ENCODE measurements at regions not wholly inside any gene's neighbourhood (a gene's known extent, or its start where the extent isn't known, plus 50 kb on each side); places are given as distances from the start of the nearest gene placed in this dataset.

- TF ChIP-seq GATA3 (IDR thresholded peaks at IDR 0.05; ENCODE audit: low read depth, low read length) (no peak), GATA2 (IDR thresholded peaks at IDR 0.05; ENCODE audit: low read depth, low read length) (no peak)
Measured at GRCh38 chr20:53695797-53696527, 102.3 kb upstream of the ZNF217 start.

DNA sequence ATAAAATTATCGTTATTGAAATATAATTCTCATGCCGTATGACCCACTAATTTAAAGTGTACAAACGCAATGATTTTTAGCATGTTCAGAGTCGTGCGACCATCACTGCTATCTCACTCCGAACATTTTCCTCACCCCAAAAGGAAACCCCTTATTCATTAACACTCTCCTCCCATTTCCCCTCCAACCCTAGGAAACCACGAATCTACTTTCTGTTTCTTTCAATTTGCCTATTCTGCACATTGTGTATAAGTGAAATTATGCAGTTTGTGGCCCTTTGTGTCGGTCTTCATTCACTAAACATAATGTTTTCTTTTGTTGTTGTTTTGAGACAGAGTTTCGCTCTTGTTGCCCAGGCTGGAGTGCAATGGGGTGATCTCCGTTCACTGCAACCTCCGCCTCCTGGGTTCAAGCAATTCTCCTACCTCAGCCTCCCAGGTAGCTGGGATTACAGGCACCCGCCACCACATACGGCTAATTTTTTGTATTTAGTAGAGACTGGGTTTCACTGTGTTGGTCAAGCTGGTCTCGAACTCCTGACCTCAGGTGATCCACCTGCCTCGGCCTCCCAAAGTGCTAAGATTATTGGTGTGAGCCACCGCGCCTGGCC lies 99.7 kb upstream of the ZNF217 start:
- TF ChIP-seq GATA3 (IDR thresholded peaks at IDR 0.05; ENCODE audit: low read depth, low read length) (no peak), GATA2 (IDR thresholded peaks at IDR 0.05; ENCODE audit: low read depth, low read length) (no peak)

GRCh38 chr20:53692465-53693067 lies 98.9 kb upstream of the ZNF217 start:
- no peak for TF ChIP-seq GATA2 (IDR thresholded peaks at IDR 0.05; ENCODE audit: low read depth, low read length)
- no peak for TF ChIP-seq GATA3 (IDR thresholded peaks at IDR 0.05; ENCODE audit: low read depth, low read length)

- no peak for TF ChIP-seq GATA2 (IDR thresholded peaks at IDR 0.05; ENCODE audit: low read depth, low read length)
- no peak for TF ChIP-seq GATA3 (IDR thresholded peaks at IDR 0.05; ENCODE audit: low read depth, low read length)
Measured at GRCh38 chr20:53691811-53692192, 98.2 kb upstream of the ZNF217 start.

DNA sequence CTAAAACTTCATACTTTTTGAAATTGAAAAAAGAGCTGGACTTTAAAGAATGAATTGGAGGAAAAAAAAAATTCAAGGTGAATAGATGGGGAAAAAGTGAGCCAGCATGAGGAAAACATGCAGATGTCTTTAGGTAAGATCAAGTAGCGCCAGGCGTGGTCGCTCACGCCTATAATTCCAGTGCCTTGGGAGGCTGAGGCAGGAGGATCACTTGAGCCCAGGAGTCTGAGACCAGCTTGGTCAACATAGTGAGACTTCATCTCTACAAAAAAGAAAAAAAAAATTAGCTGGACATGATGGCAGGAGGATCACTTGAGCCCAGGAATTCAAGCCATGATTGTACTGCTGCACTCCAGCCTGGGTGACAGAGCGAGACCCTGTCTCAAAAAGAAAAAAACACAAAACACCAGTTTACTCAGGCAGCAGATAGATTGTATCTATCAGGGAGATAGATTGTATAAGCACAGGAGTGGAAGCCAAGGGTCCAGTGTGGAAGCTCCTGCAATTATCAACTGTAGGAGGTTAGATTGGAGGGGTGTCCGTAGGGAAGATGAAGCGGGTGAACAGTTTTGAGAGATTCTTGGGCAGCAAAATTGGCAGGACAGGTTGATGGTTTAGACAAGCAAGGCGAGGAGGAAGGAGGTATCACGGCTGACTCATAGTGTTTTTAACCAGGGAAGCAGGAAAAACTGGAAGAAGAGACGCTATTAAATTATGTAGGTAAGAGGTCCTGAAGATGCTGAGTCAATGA lies 97.6 kb upstream of the ZNF217 start:
- no peak for TF ChIP-seq GATA3 (IDR thresholded peaks at IDR 0.05; ENCODE audit: low read depth, low read length)
- TF ChIP-seq GATA2 (IDR thresholded peaks at IDR 0.05; ENCODE audit: low read depth, low read length), result no peak

- TF ChIP-seq GATA3 (IDR thresholded peaks at IDR 0.05; ENCODE audit: low read depth, low read length) (no peak), GATA2 (IDR thresholded peaks at IDR 0.05; ENCODE audit: low read depth, low read length) (no peak)
Measured at GRCh38 chr20:53688085-53688484, 94.4 kb upstream of the ZNF217 start.

GRCh38 chr20:53685070-53685595 lies 91.5 kb upstream of the ZNF217 start:
- TF ChIP-seq GATA2 (IDR thresholded peaks at IDR 0.05; ENCODE audit: low read depth, low read length), result no peak
- no peak for TF ChIP-seq GATA3 (IDR thresholded peaks at IDR 0.05; ENCODE audit: low read depth, low read length)

DNA sequence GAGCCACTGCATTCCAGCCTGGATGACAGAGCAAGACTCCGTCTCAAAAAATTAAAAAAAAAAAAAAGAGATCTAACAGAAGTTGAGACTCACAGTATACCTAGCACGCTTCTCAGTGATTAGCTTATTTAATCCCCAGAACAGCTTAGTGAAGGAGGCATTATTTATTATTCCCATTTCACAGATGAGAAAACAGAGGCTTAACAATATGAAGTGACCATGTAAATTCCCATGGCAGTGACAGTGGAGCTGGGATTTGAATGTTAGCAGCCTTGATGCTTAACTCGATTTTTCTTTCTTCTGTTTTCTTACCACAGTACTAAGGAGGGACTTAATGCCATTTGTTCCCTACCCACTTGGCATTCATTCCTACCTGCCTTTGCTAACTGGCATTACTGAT lies 89.9 kb upstream of the ZNF217 start:
- no peak for TF ChIP-seq GATA2 (IDR thresholded peaks at IDR 0.05; ENCODE audit: low read depth, low read length)
- TF ChIP-seq GATA3 (IDR thresholded peaks at IDR 0.05; ENCODE audit: low read depth, low read length), result no peak

GRCh38 chr20:53681352-53682212 lies 87.9 kb upstream of the ZNF217 start:
- no peak for TF ChIP-seq GATA2 (IDR thresholded peaks at IDR 0.05; ENCODE audit: low read depth, low read length)
- no peak for TF ChIP-seq GATA3 (IDR thresholded peaks at IDR 0.05; ENCODE audit: low read depth, low read length)

- no peak for TF ChIP-seq GATA3 (IDR thresholded peaks at IDR 0.05; ENCODE audit: low read depth, low read length)
- TF ChIP-seq GATA2 (IDR thresholded peaks at IDR 0.05; ENCODE audit: low read depth, low read length), result no peak
Measured at GRCh38 chr20:53679597-53680309, 86.1 kb upstream of the ZNF217 start.

GRCh38 chr20:53678990-53679596 lies 85.5 kb upstream of the ZNF217 start:
- TF ChIP-seq GATA2 (IDR thresholded peaks at IDR 0.05; ENCODE audit: low read depth, low read length) (no peak), GATA3 (IDR thresholded peaks at IDR 0.05; ENCODE audit: low read depth, low read length) (no peak)

DNA sequence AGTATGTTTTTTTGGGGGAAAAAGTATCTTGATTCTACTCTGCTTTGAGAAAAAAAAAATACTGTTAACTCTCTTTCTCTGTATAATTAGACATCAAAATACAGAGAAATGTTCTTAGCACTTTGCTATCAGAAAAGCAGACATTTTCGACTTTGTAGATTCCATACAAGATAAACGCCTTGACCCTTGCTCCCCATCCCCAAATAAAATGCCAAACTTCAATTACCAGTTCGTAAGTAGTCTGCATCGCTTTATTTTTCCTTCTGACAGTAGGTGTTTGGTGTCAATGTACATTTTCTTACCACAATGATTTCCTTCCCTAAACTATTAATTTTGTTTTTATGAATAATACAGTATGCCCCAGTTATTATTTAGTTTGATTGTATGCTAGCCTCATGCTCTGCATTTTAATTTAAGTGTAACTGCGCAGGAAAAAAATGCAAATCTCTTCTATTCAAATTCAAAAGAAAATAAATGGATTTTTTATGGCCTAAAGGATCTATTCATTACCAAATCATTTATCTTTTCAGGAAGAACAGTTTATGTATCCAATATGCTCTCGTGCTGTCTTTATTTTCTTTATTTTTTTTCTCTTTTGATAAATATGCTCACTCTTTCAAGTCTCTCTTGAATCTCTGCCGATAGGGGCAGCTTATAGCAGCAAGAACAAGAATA lies 84.8 kb upstream of the ZNF217 start:
- TF ChIP-seq GATA2 (IDR thresholded peaks at IDR 0.05; ENCODE audit: low read depth, low read length) (no peak), GATA3 (IDR thresholded peaks at IDR 0.05; ENCODE audit: low read depth, low read length) (no peak)
